GM12875 (cell line): ENCODE measurements at regions not wholly inside any gene's neighbourhood (a gene's known extent, or its start where the extent isn't known, plus 50 kb on each side); places are given as distances from the start of the nearest gene placed in this dataset.

Source experiments
- H3K4me3 ChIP-seq: one replicate; pipeline ENCODE4 v1.5.1; 2011; ENCODE audit warnings: low read depth, low read length, control low read depth
- TF ChIP-seq, protein P1 (sequence below): IDR thresholded peaks from 2 replicates; pipeline ENCODE4 v1.5.1; 2011; ENCODE audit warnings: low read depth, mild to moderate bottlenecking, control low read depth, inconsistent platforms, low read length, moderate library complexity, borderline replicate concordance; ENCODE audit not compliant: insufficient read depth

GRCh38 chr6:101281266-101281665 lies 112.2 kb upstream of the GRIK2 start:
- H3K4me3 ChIP-seq = no peak overlapping the region
- TF ChIP-seq, protein P1, sequence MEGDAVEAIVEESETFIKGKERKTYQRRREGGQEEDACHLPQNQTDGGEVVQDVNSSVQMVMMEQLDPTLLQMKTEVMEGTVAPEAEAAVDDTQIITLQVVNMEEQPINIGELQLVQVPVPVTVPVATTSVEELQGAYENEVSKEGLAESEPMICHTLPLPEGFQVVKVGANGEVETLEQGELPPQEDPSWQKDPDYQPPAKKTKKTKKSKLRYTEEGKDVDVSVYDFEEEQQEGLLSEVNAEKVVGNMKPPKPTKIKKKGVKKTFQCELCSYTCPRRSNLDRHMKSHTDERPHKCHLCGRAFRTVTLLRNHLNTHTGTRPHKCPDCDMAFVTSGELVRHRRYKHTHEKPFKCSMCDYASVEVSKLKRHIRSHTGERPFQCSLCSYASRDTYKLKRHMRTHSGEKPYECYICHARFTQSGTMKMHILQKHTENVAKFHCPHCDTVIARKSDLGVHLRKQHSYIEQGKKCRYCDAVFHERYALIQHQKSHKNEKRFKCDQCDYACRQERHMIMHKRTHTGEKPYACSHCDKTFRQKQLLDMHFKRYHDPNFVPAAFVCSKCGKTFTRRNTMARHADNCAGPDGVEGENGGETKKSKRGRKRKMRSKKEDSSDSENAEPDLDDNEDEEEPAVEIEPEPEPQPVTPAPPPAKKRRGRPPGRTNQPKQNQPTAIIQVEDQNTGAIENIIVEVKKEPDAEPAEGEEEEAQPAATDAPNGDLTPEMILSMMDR = no peak

DNA sequence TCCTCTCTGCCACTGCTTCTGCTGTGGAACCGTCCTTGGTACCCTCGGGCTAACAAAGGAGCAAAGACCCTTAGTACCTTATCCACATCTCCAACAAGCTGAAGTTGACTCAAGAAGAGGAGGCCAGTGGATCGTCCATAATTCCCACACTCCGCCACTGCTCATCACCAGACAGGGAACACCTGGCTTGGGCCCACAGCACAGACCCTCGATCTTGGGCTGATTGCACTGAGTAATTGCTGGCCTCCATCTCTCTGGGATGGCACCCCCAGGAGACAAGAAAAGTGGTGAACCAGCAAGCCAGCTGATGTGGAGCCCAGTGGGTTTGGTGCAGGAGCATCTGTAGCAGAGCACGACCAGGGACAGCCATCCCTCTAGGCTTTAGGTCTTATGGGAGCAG lies 109.4 kb upstream of the GRIK2 start:
- TF ChIP-seq, protein P1 = no peak
- no peak overlapping the region for H3K4me3 ChIP-seq

GRCh38 chr6:101286146-101286545 lies 107.4 kb upstream of the GRIK2 start:
- no peak overlapping the region for H3K4me3 ChIP-seq
- TF ChIP-seq, protein P1 = no peak

DNA sequence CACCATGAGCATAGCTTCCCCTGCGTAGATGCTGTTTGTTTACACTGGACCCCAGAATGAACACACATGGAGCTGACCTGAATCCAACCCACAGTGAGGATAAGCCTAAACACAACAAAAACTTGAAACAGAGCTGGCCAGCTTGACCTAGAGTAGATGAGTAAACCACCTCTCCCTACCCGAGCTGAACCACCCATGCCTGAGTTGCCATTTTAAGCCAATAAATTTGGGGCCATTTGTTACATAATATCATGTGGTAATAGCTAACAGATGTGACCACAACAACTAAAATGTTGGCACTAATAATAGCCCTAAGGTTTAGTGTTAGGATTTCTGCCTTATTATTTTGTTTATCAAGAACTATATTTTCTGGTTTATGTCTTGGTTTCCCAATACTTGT lies 103.2 kb upstream of the GRIK2 start:
- H3K4me3 ChIP-seq = no peak overlapping the region
- TF ChIP-seq, protein P1 = no peak

DNA sequence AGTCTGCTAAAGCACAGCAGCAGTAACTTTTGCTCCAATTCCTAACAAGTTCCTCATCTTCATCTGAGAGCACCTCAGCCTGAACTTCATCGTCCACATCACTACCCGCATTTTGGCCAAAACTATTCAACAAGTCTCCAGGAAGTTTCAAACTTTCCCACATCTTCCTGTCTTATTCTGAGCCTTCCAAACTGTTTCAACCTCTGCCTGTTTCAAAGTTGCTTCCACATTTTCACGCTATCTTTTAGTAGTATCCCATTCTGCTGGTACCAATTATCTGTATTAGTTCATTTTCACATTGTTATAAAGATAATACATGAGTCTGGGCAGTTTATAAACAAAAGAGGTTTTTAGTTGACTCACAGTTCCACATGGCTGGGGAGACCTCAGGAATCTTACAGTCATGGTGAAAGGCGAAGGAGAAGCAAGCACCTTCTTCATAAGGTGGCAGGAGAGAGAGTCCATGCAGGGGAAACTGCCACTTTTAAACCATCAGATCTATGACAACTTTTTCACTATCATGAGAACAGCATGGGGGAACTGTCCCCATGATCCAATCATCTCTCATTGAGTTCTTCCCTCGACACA lies 99.4 kb upstream of the GRIK2 start:
- TF ChIP-seq, protein P1 = no peak
- no peak overlapping the region for H3K4me3 ChIP-seq

DNA sequence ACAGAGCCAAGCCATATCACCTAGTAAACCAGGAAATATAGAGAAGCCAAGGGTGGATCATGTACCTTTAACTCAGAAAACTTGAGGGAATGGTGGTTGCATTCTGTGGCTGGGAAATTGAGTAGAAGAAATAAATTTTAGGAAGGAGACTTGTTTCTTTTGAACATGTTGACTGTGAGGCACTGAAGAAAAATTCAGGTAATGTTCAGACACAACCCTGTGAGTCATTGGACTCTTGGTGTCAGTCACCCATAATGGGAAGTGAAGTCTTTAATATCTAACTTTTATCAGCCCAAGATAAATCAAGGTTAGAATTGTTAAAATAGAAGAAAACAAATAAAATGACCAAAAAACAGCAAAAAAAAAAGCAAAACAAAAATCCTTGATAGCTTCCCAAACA lies 98.8 kb upstream of the GRIK2 start:
- TF ChIP-seq, protein P1 = no peak
- no peak overlapping the region for H3K4me3 ChIP-seq

DNA sequence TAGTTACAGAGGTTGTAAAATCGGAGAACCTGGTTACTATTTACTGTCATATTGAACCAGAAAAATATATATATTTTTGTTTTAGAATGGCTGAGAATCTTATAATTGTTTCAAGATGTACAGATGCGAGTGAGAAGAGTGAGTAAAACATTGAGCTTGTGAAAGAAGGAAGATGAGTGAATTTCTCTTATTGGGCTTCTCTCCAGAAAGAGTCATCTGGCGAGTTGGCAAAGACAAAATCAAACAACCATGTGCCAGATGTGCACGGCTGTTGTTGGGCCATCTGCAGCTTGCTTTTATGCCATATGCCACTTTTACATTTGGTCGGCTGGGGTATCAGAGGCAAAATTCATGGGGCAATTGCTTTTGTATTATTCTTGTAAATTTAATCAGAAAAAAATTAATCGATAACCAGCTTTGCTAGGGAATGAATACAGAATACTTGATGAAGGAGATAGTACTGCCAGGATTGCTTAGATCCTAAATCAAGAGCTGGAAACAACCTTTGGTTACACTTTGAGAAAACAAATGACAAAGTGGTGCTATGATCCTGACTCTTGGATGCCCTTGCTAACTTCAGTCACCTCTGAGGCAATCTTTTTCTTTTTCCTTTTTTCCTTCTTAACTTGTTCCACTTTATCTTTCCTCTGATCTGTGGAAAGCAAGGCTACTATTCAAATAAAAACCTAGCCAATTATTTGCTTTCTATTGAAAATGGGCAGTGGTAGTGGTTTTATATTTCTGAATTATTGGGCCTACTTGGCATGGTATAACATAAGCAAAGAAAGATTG lies 97.1 kb upstream of the GRIK2 start:
- no peak overlapping the region for H3K4me3 ChIP-seq
- TF ChIP-seq, protein P1 = no peak
